Esophagus squamous epithelium (tissue), 4 donors: ENCODE measurements at regions not wholly inside any gene's neighbourhood (a gene's known extent, or its start where the extent isn't known, plus 50 kb on each side); places are given as distances from the start of the nearest gene placed in this dataset.

Experiments
- POLR2A ChIP-seq, 4 donors: fragments of 450-650 bp; IDR thresholded peaks; one replicate each; pipeline ENCODE4 v1.6.1; 2017; ENCODE audit warnings: antibody characterized with exemption in 4 of 4, mild to moderate bottlenecking in 4 of 4, moderate library complexity in 3 of 4
- TF ChIP-seq, protein P1 (sequence below), 6 experiments: fragments of 450-650 bp in 4 of 6; fragments of 200-600 bp in 2 of 6; sonication (generic) in 2 of 6; IDR thresholded peaks; one replicate each; pipeline ENCODE4 v1.5.1; 2016 to 2019; ENCODE audit warnings: antibody characterized with exemption in 6 of 6, mild to moderate bottlenecking in 4 of 6, moderate library complexity in 4 of 6

DNA sequence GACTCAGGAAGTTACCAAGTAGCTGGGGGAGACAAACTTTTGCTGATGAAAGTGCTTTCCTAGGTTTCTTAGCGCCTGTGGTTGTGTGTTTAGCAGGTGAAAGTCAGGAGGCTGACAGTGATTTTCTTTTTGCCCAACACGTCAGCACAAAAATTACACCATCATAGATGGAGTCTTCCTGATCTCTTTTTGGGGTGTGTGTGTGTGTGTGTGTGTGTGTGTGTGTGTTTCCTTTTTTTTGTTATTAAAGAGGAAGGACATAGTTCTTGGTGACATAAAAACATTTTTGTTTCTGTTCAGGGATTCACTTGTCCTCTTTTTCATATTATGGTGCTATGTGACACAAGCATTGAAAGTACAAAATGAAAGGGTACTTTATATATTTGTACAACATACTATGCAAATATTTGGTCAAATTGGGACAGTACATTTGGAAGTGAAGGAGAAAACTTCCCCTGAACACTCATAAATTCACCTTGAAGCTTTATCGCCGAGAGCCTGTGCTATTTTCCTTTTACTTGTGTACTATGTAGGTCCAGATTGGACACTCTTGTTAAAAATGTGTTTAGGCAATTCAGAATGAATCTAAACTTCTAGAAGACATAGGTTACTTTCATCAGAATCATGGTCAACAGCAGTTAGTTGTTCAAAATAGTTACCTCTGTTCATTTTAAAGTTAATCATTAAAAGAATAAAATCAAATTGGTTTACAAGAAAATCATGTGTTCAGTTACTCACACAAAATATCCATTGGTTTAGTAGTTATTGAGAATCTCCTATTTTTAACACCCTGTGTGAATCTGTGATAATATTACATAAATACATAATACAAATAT is 491.9 kb downstream of the IRS1 start:
- TF ChIP-seq, protein P1, sequence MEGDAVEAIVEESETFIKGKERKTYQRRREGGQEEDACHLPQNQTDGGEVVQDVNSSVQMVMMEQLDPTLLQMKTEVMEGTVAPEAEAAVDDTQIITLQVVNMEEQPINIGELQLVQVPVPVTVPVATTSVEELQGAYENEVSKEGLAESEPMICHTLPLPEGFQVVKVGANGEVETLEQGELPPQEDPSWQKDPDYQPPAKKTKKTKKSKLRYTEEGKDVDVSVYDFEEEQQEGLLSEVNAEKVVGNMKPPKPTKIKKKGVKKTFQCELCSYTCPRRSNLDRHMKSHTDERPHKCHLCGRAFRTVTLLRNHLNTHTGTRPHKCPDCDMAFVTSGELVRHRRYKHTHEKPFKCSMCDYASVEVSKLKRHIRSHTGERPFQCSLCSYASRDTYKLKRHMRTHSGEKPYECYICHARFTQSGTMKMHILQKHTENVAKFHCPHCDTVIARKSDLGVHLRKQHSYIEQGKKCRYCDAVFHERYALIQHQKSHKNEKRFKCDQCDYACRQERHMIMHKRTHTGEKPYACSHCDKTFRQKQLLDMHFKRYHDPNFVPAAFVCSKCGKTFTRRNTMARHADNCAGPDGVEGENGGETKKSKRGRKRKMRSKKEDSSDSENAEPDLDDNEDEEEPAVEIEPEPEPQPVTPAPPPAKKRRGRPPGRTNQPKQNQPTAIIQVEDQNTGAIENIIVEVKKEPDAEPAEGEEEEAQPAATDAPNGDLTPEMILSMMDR (IDR thresholded peaks at IDR 0.05) = no peak
- no peak for TF ChIP-seq POLR2A (IDR thresholded peaks at IDR 0.05)
